Activated T-cell treated with anti-CD3 and anti-CD28 coated beads for 24 hours (primary cell): ENCODE measurements at regions not wholly inside any gene's neighbourhood (a gene's known extent, or its start where the extent isn't known, plus 50 kb on each side); places are given as distances from the start of the nearest gene placed in this dataset.
"Not testable (repeated sequence)": the region's sequence is repeated elsewhere in the genome, so short reads cannot be mapped to it uniquely, and the experiment has no call there.

Experiments
- DNase-seq: peaks from one replicate; pipeline ENCODE4 v3.0.0-alpha.2; 2020; ENCODE audit warnings: low read depth

DNA sequence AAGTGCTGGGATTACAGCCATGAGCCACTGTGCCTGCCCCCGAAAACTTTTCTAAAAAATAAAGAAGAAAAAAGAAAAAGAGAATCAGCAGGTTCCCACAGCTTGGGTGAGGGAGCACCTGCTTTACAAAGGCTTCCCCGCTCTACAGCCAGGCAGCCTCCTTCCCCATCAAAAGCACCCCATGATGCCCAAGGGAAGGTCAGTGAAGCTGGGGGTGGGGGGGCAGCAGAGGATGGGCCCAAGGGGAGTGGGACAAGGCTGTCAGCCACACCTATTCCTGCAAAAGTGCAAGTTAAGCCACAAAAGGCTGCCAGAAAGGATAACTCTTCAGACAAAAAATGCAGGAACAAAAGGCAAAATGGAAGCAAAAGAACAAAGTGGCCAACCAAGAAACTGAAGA is 72.5 kb downstream of the FAM50B start:
- no peak for DNase-seq

DNA sequence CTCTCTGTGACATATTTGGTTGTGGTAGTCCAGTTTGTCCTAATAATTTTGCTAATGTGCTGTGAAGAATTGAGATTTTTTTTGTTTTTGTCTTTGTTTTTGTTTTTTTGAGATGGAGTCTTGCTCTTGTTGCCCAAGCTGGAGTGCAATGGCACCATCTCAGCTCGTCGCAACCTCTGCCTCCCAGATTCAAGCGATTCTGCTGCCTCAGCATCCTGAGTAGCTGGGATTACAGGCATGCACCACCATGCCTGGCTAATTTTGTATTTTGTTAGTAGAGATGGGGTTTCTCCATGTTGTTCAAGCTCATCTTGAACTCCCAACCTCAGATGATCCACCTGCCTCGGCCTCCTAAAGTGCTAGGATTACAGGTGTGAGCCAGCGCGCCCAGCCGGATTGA is 73.4 kb downstream of the FAM50B start:
- not testable (repeated sequence) for DNase-seq

DNA sequence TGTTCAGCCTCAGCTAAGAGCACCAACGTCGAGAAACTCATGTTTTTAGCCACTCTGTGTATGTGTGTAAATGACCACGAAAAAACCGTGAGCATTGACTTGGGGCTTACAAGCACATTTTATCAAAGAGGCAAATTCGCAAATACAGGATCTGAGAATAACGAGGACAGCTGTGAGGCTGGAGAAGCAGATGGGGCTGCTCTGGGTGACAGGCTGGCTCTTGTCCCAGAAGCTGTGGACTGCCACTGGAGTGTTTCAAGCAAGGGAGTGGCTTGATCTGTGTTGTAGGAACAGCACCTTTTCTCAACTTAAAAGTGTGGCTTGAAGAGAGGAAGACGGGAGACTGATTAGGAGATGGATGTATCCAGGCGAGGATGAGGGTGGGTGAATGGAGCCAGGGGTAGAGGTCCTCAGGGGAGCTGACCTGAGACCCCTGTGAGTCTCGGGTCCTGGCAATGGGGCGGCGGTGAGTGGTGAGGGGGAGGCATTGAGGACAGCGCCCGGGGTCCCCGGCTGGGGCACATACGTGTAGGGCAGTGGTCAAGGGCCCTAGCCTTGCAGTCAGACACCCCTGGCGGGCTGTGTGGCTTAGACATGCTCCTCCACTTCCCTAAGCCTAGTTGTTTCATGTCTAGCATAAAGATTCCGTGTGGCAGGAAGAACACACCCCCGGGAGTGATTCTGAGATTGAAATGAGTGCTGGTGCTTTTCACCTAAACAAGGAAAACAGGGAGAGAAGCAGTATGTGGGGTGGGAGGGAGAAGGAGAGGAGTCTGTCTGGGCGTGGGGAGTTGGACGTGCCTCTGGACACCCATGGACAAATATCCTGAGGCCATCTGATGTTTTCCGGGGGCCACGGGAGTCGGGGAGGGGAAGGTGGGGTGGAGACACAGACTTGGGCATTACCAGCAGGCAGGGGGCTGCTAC is 76.3 kb downstream of the FAM50B start:
- not testable (repeated sequence) for DNase-seq

DNA sequence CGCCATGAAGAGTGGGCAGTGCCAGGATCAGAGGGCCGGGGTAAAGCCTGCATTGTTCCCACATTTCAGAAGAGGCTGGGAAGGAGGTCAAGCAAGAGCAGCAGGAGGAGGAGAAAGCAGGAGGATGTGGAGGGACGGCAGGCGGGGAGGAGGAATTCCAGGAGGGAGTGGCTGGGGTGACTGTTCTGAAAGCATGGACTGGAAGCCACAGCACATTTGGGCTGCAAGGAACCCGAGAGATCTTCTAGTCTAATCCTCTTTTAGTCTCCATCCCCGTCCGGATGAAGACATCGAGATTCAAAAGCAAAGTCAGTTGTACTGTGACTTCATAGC is 76.9 kb downstream of the FAM50B start:
- no peak for DNase-seq

DNA sequence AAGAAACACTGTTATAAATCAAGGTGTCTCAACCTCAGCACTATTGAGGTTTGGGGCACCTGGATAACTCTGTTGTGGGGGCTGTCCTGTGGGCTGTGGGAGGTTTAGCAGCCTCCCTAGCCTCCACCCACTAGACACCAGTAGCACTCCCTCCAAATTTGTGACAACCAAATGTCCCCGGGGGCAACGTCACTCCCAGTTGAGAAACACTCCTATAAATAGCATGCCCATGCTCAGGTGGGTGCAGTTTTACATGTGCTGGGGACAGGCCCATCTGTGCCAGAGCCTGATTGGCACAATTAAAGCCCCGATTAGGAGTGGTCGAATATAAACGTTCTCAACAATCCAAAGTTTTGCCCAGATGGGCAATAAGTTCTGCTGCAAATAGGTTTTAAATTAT is 78.9 kb downstream of the FAM50B start:
- DNase-seq = no peak

DNA sequence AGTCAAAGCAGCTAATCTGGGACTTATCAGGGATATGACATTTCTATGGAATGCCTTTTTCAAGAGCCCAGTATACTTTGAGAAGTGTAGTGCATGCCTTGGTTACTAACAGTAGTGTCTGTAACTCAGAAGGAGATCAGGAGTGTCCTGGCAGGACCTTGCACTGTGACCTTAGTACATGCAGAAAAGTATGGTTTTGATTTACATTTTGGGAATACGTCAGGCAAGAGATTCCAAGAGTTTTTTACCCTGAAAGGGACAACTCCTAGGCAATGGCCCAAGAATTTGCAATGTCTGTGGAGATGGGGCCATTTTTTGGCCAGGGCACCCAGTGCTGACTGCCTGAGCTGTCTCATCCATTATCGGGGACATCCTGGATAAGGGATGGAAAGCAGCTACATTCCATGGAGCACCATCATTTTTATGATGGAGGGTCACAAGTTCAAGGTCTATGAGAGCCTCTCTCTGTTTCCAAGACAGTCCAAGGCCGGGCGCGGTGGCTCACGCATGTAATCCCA is 80.2 kb downstream of the FAM50B start:
- no peak for DNase-seq

DNA sequence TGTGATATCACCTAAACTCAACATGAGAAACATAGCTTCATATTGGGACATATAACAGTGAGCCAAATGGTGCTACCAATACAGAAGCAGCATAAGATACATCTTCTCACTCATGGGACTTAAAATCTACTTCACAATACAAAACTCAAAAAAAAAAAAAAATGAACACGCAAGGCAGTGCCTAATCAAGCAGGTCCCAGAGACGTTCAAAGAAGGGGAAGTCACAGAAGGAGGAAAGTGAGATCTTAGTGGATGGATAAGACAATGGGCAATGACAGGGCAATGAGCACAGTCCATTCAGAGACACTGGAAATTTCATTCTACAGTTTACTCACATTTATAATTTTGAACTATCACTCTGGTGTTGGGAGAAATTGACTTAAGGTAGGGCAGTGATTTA is 88.3 kb downstream of the FAM50B start:
- no peak for DNase-seq

DNA sequence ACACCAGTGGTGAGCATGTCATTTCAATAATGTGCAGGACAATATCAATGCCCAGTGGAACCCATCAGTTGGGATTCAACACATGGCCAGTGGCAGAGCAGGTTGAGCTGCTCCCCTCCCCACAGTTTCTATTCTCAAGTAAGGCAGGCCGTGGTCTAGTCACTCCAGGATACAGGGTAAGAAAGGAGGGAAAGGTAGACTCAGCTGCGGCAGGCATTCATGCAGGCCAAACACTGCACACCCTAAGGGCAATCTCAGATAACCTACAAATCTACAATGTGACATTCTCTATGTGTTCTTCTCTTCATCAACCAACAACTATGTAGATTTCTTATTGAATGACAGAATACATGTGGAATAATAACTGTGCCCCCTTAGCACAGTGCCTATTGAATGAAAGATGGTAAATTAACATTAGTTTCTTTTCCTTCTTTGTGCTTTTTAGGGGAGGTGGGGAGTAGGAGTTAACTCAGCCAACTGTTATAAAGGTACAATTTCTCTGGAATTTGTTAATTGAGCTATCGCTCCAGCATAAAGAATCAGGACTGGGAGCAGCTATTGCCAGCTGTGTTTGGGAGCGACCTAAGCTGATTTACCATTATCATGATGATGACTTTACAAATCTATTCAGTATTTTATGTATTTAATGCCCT is 89.7 kb downstream of the FAM50B start:
- DNase-seq = no peak

DNA sequence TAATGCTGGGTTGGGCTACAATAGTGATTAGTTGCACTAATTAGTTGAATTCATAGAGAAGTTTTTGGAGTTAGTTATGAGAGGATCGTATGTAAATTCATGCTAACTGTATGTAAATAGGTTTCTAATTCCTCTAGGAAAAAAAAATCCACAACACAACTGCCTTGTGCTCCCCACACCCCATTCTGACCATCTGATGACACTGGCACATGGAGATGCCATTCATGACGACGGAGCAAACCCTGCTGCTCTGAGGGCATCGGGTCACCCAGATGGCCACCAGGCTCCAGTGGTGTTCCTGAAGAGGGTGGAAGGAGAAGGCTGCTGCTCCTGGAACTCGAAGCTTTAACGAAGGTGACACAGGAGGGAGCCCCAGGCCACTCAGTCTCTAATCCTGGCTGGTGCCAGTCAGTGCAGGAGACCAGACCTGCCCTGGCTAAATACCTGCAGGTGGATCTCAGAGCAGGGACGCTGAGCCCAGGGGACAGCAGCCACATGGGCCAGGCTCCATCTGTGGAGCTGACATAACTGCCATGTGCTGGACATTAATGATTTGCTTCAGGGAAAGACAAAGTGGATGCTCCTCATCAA is 90.3 kb downstream of the FAM50B start:
- no peak for DNase-seq

DNA sequence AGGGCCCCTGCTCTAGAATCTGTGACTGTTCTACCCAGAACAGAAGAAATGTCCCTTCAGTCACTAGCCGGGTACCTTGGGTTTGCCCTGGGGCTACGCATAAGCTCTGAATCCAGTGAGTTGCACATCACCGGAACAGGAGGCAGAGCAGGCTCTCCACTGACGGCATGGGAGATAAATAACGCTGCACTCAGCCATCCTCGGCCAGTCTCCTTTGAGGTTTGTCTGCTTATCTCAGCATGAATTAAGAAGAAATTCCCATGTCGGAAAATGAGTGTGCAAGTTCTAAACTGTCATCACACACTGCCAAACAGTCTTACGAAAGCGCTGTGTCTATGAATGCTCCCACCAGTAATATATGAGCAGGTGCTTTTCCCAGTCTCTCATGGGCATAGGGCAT is 90.8 kb downstream of the FAM50B start:
- no peak for DNase-seq

DNA sequence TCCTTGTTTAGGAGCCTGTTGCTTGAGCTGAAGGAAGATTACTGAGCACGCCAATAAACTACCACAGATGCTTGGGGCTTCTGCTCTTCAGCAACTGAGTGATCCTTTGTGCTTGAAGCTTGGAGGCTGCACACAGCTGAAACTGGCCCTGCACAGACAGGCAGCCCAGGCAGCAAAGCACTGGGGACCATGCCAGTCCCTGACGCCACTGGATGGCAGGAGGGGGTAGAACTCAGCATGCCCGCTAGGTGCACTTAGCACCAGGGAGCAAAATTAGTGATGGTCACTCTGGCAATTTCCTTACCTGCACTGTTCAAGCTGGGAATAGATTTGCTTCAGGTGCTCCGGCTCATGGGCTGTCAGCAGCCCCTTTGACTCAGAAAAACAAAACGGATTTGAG is 91.5 kb downstream of the FAM50B start:
- no peak for DNase-seq

DNA sequence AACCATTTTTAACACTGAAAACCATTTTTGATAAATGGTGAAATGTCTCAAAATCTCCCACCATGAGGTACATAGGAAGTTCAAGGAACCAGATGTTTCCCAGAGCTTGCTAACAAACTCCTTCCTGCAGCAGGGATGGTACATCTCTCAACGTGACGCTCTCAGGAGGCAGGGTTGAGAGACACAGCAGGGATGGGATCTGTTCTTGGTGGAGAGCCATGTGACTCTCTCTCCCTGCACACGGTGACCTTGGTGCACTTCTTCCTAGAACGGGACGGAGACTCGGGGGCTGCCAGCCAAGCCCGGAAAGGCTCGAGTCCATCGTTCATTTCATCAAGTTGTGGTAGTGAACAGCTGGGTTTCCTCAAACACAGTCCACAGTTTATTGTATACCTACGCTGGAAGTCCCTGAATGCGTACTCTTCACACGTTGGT is 94.2 kb downstream of the FAM50B start:
- no peak for DNase-seq

DNA sequence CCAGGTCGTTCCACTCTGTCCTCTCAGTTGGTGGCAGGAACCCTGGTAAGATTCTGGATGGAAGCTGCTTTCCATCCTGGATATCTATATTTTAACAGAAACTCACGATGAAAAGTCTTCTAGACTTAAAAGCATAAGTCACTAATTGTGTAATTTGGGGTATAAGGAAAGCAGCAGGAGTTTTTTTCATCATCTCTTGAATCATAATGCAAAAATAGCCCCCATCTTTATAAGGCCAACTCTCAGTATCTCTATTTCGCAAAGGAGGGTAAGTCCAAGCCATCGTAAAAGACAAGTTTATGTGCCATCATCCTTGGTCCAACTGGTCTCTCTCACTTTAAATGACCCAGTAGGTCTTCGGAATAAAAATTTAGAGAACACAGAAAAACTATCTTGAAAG is 95.1 kb downstream of the FAM50B start:
- DNase-seq = no peak

DNA sequence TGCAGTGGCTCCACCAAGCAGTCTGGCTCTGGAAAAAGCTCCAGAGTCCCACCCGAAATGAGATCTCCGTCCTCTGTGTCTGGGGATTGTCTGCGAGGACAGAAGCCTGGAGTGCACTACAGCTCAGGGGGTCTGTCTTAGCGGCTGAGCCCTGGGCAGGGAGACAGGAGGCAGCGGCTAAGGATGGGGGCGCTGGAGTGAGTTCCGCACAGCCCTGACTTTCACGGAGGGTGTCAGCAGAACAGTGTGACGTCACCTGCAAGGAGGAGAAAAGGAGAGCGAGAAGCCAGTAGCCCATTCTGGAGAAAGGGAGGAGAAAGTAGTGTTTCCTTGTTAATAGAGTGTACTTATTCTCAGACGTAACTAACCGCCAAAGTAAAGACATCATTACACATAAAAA is 97.6 kb downstream of the FAM50B start:
- DNase-seq = no peak

DNA sequence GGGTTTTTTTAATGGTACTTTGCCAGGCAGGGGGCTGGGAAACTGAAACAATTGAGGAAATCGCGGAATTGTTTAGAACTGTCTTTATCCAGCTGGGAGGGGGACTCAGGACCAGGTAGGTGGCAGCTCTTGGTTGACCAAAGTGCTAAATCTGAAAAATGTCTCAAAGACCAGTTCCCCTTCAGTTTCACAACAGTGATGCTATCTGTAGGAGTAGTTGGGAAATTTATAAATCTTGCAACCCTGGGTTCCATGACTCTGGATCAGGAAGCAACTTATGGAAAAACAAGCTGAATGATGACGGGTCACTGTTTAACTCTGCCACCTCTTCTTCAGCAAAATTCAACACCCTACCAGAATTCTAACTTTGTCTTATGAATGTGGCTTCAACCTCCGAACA is 99.7 kb downstream of the FAM50B start:
- DNase-seq = no peak

DNA sequence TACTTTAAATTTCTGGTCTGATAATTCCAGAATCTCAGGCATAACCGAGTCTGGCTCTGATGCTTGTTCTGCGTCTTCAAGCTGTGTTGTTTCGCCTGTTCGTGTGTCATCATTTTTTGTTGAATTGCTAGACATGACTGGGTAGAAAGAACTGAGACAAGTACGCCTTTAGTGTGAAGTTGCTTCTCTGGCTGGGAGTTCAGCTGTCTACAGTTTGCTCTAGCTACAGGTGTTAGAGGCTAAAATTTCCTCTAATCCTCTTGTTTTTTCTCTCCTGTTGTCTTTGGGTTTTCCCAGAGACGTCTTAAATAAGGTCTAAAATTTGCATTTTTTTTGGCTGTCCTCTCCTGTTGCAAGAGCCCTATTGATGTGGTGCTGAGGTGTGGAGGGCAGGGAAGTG is 100.3 kb downstream of the FAM50B start:
- no peak for DNase-seq

DNA sequence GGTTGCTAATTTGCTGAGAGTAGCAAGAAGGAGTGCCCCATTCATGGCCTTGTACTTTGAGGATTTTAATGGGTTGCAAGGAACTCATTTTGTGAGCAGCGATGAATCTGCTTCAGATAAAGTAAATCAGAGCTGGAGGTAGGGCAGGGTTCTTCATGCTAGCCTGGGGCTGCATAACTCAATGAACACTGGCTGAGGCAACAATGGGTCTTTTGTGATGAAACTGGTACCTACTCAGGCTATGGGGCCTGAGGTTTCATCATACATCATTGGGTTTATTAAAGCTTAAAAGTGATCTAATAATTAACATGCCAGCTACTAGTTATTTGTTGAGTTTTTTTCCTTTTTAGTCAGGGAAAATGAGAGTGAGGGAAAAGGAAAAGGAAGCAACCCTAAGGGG is 106.9 kb downstream of the FAM50B start:
- no peak for DNase-seq

DNA sequence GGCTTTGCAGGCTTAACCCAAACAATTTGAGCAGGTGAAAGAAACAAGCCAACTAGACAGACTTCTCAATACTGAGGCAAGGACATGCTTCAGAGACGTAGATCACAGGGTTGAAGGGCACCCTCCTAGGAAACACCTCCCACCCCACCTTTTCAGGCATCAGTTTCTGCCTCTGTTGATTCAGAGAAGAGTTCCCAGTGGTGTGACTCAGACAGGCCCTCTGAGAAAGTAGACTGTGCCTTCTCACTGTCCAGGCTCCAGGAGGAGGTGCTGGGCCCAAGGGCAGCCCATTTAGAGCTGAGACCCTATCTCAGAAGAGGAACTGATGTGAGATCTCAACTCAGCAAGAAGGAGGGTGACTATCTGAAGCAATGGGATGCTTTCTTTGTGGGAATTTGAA is 108.1 kb downstream of the FAM50B start:
- no peak for DNase-seq

DNA sequence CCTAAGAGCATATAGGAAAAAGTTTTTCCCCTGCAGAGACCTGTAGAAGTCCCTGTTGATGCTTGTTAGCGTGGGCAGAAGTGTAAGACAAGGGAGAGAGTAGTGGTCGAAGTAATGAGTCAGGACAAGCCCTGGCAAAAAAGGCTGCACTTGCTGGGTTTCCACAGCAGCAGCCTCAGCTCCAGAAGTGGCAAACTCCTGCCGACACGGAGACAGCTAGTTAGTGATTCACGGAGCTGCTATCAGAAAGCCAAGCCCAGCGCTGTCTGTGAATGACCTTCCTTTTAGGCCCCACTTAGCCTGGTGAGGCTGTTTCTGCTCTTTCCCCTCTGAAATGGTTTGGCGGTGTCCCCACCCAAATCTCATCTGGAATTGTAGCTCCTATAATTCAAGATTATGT is 109.1 kb downstream of the FAM50B start:
- no peak for DNase-seq

DNA sequence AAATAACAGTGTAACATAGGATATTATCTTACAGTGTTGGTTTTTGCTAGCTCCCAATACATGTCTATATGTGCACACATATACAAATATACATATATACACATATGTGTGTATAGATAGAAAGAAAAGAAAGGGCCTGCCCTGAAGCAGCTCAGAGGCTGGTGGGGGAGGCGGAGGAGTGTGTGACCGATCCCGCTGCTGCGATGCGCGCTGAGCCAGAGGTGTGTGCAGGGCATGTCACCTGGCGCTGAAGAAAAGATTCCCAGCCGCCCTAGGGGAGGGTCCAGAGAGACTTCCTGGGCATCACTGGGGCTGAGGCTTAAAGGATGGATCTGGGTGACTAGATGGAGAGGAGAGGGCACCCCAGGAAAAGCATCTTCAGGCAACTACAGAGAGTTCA is 110.2 kb downstream of the FAM50B start:
- DNase-seq = no peak

DNA sequence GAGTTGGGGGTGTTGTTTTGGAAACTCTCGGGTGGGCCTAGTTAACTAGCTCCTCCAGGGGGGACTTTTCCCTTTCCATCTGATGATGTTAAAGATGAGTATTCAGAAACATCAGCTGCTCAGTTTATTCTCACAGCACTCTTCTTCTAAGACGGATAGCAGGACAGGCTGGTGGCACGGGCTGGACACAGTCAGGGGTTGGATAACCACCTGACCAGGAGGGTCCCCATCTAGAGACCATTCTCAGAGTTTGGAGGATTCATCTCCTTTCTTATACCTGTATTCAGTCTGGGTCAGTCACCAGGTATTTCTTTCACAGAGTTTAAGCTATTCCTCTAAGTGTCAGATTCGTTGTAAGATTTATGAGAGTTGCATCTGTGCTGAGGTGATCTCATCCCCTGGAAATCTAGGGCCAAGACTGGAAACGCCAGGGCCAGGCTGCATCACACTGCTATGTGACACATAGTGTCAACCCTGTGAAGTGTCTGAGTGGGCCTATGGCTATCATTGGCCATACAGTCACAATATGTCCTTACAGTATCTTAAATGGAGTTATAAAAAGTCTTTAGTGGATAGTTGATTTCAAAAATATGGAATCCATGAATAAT is 111.7 kb downstream of the FAM50B start:
- no peak for DNase-seq

DNA sequence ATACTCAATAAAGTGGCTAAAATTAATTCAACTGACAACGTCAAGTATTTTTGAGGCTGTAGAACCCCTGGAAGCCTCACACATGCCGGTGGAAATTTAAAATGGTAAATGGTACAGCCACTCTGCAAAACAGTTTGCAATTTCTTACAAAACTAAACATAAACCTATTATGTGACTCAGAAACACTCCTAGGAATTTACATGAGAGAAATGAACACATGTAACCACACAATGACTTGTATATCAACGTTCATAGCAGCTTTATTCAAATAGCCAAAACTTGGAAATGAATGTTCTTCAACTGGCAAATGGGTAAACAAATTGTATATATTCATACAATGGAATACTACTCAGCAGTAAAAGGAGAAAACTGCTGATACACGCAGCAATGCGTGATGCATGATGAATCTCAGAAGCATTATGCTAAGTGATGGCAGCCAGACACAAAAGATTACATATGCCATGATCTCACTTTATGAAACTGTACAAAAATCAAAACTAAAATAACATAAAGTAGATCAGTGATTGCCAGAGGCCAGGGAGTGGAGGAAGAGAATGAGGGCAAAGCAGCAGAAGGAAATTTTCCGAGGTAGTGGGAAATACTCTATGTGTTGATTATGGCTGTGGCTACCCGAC is 112.5 kb downstream of the FAM50B start:
- DNase-seq = no peak
